ENCODE measurements at regions not wholly inside any gene's neighbourhood (a gene's known extent, or its start where the extent isn't known, plus 50 kb on each side); places are given as distances from the start of the nearest gene placed in this dataset.

GRCh38 chr3:137199678-137200077 is 241.9 kb downstream of the IL20RB start:
- peak; percentile 45 for DNase-seq (ENCODE audit: low read depth)
- no peak overlapping the region for H3K4me3 ChIP-seq (ENCODE audit: low read depth, low read length)
- TF ChIP-seq CTCF (IDR thresholded peaks at IDR 0.05; ENCODE audit: insufficient read depth, low read depth, low read length, missing control alignments), result no peak

GRCh38 chr3:137201066-137201465 is 243.3 kb downstream of the IL20RB start:
- DNase-seq (ENCODE audit: low read depth), result no peak
- no peak for TF ChIP-seq CTCF (IDR thresholded peaks at IDR 0.05; ENCODE audit: insufficient read depth, low read depth, low read length, missing control alignments)
- no peak overlapping the region for H3K4me3 ChIP-seq (ENCODE audit: low read depth, low read length)

- no peak for TF ChIP-seq CTCF (IDR thresholded peaks at IDR 0.05; ENCODE audit: insufficient read depth, low read depth, low read length, missing control alignments)
- H3K4me3 ChIP-seq (ENCODE audit: low read depth, low read length), result no peak overlapping the region
- no peak for DNase-seq (ENCODE audit: low read depth)
Observed at GRCh38 chr3:137202941-137203340, 245.2 kb downstream of the IL20RB start.

GRCh38 chr3:137204409-137204808 is 246.6 kb downstream of the IL20RB start:
- DNase-seq (ENCODE audit: low read depth), result no peak
- H3K4me3 ChIP-seq (ENCODE audit: low read depth, low read length), result no peak overlapping the region
- TF ChIP-seq CTCF (IDR thresholded peaks at IDR 0.05; ENCODE audit: insufficient read depth, low read depth, low read length, missing control alignments), result no peak

GRCh38 chr3:137205394-137206045 is 247.7 kb downstream of the IL20RB start:
- TF ChIP-seq CTCF (IDR thresholded peaks at IDR 0.05; ENCODE audit: insufficient read depth, low read depth, low read length, missing control alignments), result no peak
- DNase-seq (ENCODE audit: low read depth), result no peak
- no peak overlapping the region for H3K4me3 ChIP-seq (ENCODE audit: low read depth, low read length)

GRCh38 chr3:137207616-137208015 is 249.8 kb downstream of the IL20RB start:
- TF ChIP-seq CTCF (IDR thresholded peaks at IDR 0.05; ENCODE audit: insufficient read depth, low read depth, low read length, missing control alignments), result no peak
- no peak for DNase-seq (ENCODE audit: low read depth)
- no peak overlapping the region for H3K4me3 ChIP-seq (ENCODE audit: low read depth, low read length)

- peak; percentile 48 for TF ChIP-seq CTCF (IDR thresholded peaks at IDR 0.05; ENCODE audit: insufficient read depth, low read depth, low read length, missing control alignments)
- DNase-seq (ENCODE audit: low read depth), result peak; percentile 22
Observed at GRCh38 chr3:137217733-137218132, 259.9 kb downstream of the IL20RB start.

More at GRCh38 chr3:137217733-137218132, 259.9 kb downstream of the IL20RB start:
- H3K4me3 ChIP-seq (ENCODE audit: low read depth, low read length), result no peak overlapping the region
